ENCODE measurements at regions not wholly inside any gene's neighbourhood (a gene's known extent, or its start where the extent isn't known, plus 50 kb on each side); places are given as distances from the start of the nearest gene placed in this dataset.
A peak's percentile ranks its signal among the peaks of the same experiment; 100 is the strongest.

- no peaks in the 10 kb centered on the region for H3K4me1 ChIP-seq
- intact Hi-C loops (cut with DNase I; ENCODE audit: low total_unique reads): no loop called here
- no peaks in the 10 kb centered on the region for H3K9me3 ChIP-seq
- no peaks in the 10 kb centered on the region for H3K27me3 ChIP-seq
- 57 to 66% (median 66%) methylated on average over 2 of the region's 2 CpGs for WGBS, 5 donors
- no peak for DNase-seq
- H3K36me3 ChIP-seq: no peaks in the 10 kb centered on the region
- TF ChIP-seq POLR2AphosphoS5 (IDR thresholded peaks at IDR 0.05) (no peak), POLR2A (IDR thresholded peaks at IDR 0.05) (no peak), EP300 (IDR thresholded peaks at IDR 0.05) (no peak)
- TF ChIP-seq, protein P1, sequence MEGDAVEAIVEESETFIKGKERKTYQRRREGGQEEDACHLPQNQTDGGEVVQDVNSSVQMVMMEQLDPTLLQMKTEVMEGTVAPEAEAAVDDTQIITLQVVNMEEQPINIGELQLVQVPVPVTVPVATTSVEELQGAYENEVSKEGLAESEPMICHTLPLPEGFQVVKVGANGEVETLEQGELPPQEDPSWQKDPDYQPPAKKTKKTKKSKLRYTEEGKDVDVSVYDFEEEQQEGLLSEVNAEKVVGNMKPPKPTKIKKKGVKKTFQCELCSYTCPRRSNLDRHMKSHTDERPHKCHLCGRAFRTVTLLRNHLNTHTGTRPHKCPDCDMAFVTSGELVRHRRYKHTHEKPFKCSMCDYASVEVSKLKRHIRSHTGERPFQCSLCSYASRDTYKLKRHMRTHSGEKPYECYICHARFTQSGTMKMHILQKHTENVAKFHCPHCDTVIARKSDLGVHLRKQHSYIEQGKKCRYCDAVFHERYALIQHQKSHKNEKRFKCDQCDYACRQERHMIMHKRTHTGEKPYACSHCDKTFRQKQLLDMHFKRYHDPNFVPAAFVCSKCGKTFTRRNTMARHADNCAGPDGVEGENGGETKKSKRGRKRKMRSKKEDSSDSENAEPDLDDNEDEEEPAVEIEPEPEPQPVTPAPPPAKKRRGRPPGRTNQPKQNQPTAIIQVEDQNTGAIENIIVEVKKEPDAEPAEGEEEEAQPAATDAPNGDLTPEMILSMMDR (IDR thresholded peaks at IDR 0.05): no peak
- peak overlapping the region in 3 of 5 donors; percentile 42 to 49 (median 46) for H3K27ac ChIP-seq
- no peak overlapping the region for H3K4me3 ChIP-seq
These were observed 92.0 kb upstream of the CYP1B1 start for GRCh38 chr2:38167968-38168350.

DNA sequence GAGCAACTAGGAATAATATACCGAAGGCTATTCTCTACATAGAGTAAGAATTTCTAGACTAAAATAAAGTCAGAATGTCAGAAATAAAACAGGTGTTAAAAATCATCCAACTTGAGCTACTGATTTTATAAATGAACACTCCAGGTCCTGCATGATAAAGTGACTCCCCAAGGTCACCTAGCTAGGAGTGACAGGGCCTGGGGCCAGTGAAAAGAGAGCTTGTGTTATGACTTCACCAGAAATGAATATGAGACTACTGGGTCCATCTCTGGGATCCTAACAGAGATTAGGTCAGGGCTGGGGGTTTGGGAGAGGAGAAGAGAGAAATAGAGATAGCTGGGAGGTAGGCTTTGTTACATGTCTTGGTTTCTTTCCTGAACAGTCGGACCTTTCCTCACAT lies 89.7 kb upstream of the CYP1B1 start:
- Histone ChIP-seq H3K9me3 (no peaks in the 10 kb centered on the region), H3K4me1 (no peaks in the 10 kb centered on the region), H3K27me3 (no peaks in the 10 kb centered on the region), H3K36me3 (no peaks in the 10 kb centered on the region), H3K4me3 (no peak overlapping the region), H3K27ac (no peak overlapping the region)
- WGBS, 5 donors: 92 to 98% (median 95%) methylated on average over 2 of the region's 2 CpGs
- no peak for DNase-seq
- TF ChIP-seq POLR2AphosphoS5 (IDR thresholded peaks at IDR 0.05): no peak
- TF ChIP-seq EP300 (IDR thresholded peaks at IDR 0.05): no peak
- no peak for TF ChIP-seq POLR2A (IDR thresholded peaks at IDR 0.05)
- TF ChIP-seq, protein P1 (IDR thresholded peaks at IDR 0.05): no peak
- intact Hi-C loops (cut with DNase I; ENCODE audit: low total_unique reads): no loop called here

DNA sequence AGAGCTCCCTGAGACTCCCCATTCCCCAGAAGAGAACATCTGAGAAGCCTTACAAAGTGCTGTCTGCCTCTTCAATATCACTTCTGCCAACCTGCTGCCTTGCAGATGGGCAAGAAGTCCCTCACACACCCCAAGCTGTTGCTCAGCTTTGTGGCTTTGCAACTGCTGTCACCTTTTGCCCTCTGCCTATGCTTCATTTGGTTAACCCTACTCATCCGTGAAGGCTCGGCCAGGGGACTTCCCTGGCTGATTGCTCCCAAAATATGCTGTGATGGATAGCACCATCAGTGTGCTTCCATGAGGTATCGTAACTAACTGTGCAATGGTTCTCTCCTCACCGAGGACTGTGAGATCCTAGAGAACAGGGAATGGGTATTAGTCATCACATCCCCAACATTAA lies 88.9 kb upstream of the CYP1B1 start:
- intact Hi-C loops (cut with DNase I; ENCODE audit: low total_unique reads): no loop called here
- Histone ChIP-seq H3K36me3 (no peaks in the 10 kb centered on the region), H3K27ac (no peak overlapping the region), H3K27me3 (no peaks in the 10 kb centered on the region), H3K4me3 (no peak overlapping the region), H3K9me3 (no peaks in the 10 kb centered on the region), H3K4me1 (peaks cover 0 to 5% (median 2%) of the 10 kb centered on the region in 4 donors)
- 82 to 90% (median 84%) methylated on average over 4 of the region's 4 CpGs for WGBS, 5 donors
- TF ChIP-seq POLR2AphosphoS5 (IDR thresholded peaks at IDR 0.05) (no peak), POLR2A (IDR thresholded peaks at IDR 0.05) (no peak), EP300 (IDR thresholded peaks at IDR 0.05) (no peak)
- TF ChIP-seq, protein P1 (IDR thresholded peaks at IDR 0.05): no peak
- no peak for DNase-seq

DNA sequence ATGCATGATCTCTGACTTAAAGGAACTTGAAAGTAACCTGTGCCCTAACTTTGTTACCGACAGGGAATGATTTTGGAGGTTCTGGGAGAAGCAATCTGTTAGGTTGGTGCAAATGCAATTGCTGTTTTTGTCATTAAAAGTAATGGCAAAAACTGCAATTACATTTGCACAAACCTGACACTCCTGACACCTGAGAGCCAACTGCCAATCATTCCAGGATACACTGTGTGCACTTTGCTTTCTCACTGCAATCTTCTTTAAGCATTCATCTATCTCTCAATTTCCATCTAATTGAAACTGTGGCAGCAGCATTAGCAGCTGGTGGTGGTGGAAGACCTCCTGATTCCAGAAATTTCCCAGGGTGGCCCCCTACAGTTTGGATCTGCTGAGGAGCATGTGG lies 87.6 kb upstream of the CYP1B1 start:
- TF ChIP-seq, protein P1 (IDR thresholded peaks at IDR 0.05): no peak
- TF ChIP-seq POLR2A (IDR thresholded peaks at IDR 0.05): no peak
- no peak for TF ChIP-seq EP300 (IDR thresholded peaks at IDR 0.05)
- no peak for TF ChIP-seq POLR2AphosphoS5 (IDR thresholded peaks at IDR 0.05)
- no peak for DNase-seq
- H3K9me3 ChIP-seq: no peaks in the 10 kb centered on the region
- no peaks in the 10 kb centered on the region for H3K27me3 ChIP-seq
- H3K4me1 ChIP-seq: peaks cover 0 to 17% (median 8%) of the 10 kb centered on the region in 4 donors
- no peak overlapping the region for H3K4me3 ChIP-seq
- H3K36me3 ChIP-seq: no peaks in the 10 kb centered on the region
- WGBS, 5 donors: 81 to 100% (median 89%) methylated on average over 1 of the region's 1 CpG
- intact Hi-C loops (cut with DNase I; ENCODE audit: low total_unique reads): no loop called here
- H3K27ac ChIP-seq: no peak overlapping the region
